ENCODE measurements at regions not wholly inside any gene's neighbourhood (a gene's known extent, or its start where the extent isn't known, plus 50 kb on each side); places are given as distances from the start of the nearest gene placed in this dataset.

GRCh38 chr3:147312786-147313280, 93.5 kb downstream of the ZIC4 start:
- Histone ChIP-seq H3K4me3 (no peak overlapping the region), H3K4me1 (no peaks in the 10 kb centered on the region), H3K36me3 (no peaks in the 10 kb centered on the region), H3K9me3 (no peaks in the 10 kb centered on the region), H3K27me3 (no peaks in the 10 kb centered on the region), H3K27ac (no peak overlapping the region)
- DNase-seq (ENCODE audit: low spot score in 2 of 2) = no peak
- 26% methylated on average over 2 of the region's 2 CpGs for WGBS
- TF ChIP-seq, protein P1, sequence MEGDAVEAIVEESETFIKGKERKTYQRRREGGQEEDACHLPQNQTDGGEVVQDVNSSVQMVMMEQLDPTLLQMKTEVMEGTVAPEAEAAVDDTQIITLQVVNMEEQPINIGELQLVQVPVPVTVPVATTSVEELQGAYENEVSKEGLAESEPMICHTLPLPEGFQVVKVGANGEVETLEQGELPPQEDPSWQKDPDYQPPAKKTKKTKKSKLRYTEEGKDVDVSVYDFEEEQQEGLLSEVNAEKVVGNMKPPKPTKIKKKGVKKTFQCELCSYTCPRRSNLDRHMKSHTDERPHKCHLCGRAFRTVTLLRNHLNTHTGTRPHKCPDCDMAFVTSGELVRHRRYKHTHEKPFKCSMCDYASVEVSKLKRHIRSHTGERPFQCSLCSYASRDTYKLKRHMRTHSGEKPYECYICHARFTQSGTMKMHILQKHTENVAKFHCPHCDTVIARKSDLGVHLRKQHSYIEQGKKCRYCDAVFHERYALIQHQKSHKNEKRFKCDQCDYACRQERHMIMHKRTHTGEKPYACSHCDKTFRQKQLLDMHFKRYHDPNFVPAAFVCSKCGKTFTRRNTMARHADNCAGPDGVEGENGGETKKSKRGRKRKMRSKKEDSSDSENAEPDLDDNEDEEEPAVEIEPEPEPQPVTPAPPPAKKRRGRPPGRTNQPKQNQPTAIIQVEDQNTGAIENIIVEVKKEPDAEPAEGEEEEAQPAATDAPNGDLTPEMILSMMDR (IDR thresholded peaks at IDR 0.05) = no peak

DNA sequence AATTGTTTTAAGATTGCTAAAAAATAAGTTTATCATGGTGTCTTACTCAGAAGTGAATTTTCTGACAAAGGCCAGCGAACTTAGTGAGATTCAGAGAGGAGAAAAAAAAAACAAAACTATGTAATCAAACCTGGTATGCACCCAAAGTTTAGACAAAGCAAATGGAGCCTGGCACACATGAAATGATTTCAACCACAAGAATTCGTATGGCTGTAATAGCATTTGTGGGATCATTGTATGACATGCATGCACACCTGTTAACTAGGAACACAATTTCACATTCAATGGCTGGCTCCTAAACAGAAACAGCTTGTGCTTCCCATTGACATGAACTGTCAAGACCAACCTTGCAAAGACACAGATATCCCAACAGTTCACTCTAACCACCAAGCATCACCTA, 94.6 kb downstream of the ZIC4 start:
- H3K4me3 ChIP-seq = no peak overlapping the region
- no peaks in the 10 kb centered on the region for H3K27me3 ChIP-seq
- no peaks in the 10 kb centered on the region for H3K9me3 ChIP-seq
- H3K36me3 ChIP-seq = no peaks in the 10 kb centered on the region
- DNase-seq (ENCODE audit: low spot score in 2 of 2) = no peak
- WGBS = 65% methylated on average over 2 of the region's 2 CpGs
- no peaks in the 10 kb centered on the region for H3K4me1 ChIP-seq
- no peak overlapping the region for H3K27ac ChIP-seq
- TF ChIP-seq POLR2A (IDR thresholded peaks at IDR 0.05) (no peak), EP300 (IDR thresholded peaks at IDR 0.05) (no peak), POLR2AphosphoS5 (IDR thresholded peaks at IDR 0.05) (no peak)
- TF ChIP-seq, protein P1 (IDR thresholded peaks at IDR 0.05) = no peak

GRCh38 chr3:147305533-147306250, 100.7 kb downstream of the ZIC4 start:
- H3K36me3 ChIP-seq = no peaks in the 10 kb centered on the region
- H3K9me3 ChIP-seq = no peaks in the 10 kb centered on the region
- no peaks in the 10 kb centered on the region for H3K4me1 ChIP-seq
- DNase-seq (ENCODE audit: low spot score in 2 of 2) = no peak
- no peaks in the 10 kb centered on the region for H3K27me3 ChIP-seq
- TF ChIP-seq POLR2A (IDR thresholded peaks at IDR 0.05) (no peak), EP300 (IDR thresholded peaks at IDR 0.05) (no peak), POLR2AphosphoS5 (IDR thresholded peaks at IDR 0.05) (no peak)
- TF ChIP-seq, protein P1 (IDR thresholded peaks at IDR 0.05) = no peak
- no peak overlapping the region for H3K4me3 ChIP-seq
- H3K27ac ChIP-seq = no peak overlapping the region

GRCh38 chr3:147304756-147305155, 101.6 kb downstream of the ZIC4 start:
- no peak for DNase-seq (ENCODE audit: low spot score in 2 of 2)
- no peaks in the 10 kb centered on the region for H3K9me3 ChIP-seq
- no peak overlapping the region for H3K4me3 ChIP-seq
- no peak overlapping the region for H3K27ac ChIP-seq
- H3K4me1 ChIP-seq = no peaks in the 10 kb centered on the region
- 87% methylated on average over 4 of the region's 4 CpGs for WGBS
- H3K36me3 ChIP-seq = no peaks in the 10 kb centered on the region
- no peaks in the 10 kb centered on the region for H3K27me3 ChIP-seq
- TF ChIP-seq POLR2A (IDR thresholded peaks at IDR 0.05) = no peak
- TF ChIP-seq, protein P1 (IDR thresholded peaks at IDR 0.05) = no peak

- WGBS = 74% methylated on average over 1 of the region's 1 CpG
- TF ChIP-seq POLR2A (IDR thresholded peaks at IDR 0.05) (no peak), EP300 (IDR thresholded peaks at IDR 0.05) (no peak), POLR2AphosphoS5 (IDR thresholded peaks at IDR 0.05) (no peak)
- TF ChIP-seq, protein P1 (IDR thresholded peaks at IDR 0.05) = no peak
- no peaks in the 10 kb centered on the region for H3K36me3 ChIP-seq
- H3K27ac ChIP-seq = no peak overlapping the region
- peaks cover 5% of the 10 kb centered on the region for H3K4me1 ChIP-seq
- no peak overlapping the region for H3K4me3 ChIP-seq
- no peak for DNase-seq (ENCODE audit: low spot score in 2 of 2)
- no peaks in the 10 kb centered on the region for H3K27me3 ChIP-seq
- no peaks in the 10 kb centered on the region for H3K9me3 ChIP-seq
These were observed 104.6 kb downstream of the ZIC4 start for GRCh38 chr3:147301781-147302180.

Measured in suprapubic skin (tissue), 4 donors.